H9 (cell line): ENCODE measurements at regions not wholly inside any gene's neighbourhood (a gene's known extent, or its start where the extent isn't known, plus 50 kb on each side); places are given as distances from the start of the nearest gene placed in this dataset.

Experiments
- DNase-seq: peaks from one replicate; pipeline ENCODE4 v3.0.0-alpha.2; 2017
- H2AFZ ChIP-seq: one replicate; pipeline ENCODE4 v1.6.1; 2013; ENCODE audit warnings: mild to moderate bottlenecking, low read length, control low read depth, moderate library complexity
- H2AK5ac ChIP-seq: 2 replicates; pipeline ENCODE4 v1.6.1; 2013; ENCODE audit warnings: low read length, control low read depth, mixed read lengths; ENCODE audit not compliant: insufficient read length
- H2BK120ac ChIP-seq: one replicate; pipeline ENCODE4 v1.6.1; 2013; ENCODE audit warnings: low read depth, mild to moderate bottlenecking, low read length, control low read depth, inconsistent platforms; ENCODE audit not compliant: poor library complexity, severe bottlenecking
- H2BK12ac ChIP-seq: 2 replicates; pipeline ENCODE4 v1.6.1; 2013; ENCODE audit warnings: low read length, control low read depth, mixed read lengths, low read depth; ENCODE audit not compliant: insufficient read length
- H2BK15ac ChIP-seq: 2 replicates; pipeline ENCODE4 v1.6.1; 2013; ENCODE audit warnings: low read depth, low read length, control low read depth
- H2BK20ac ChIP-seq: one replicate; pipeline ENCODE4 v1.6.1; 2013; ENCODE audit warnings: low read depth, mild to moderate bottlenecking, low read length, control low read depth, inconsistent platforms; ENCODE audit not compliant: poor library complexity, severe bottlenecking
- H2BK5ac ChIP-seq: 2 replicates; pipeline ENCODE4 v1.6.1; 2013; ENCODE audit warnings: low read length, control low read depth, mixed read lengths; ENCODE audit not compliant: insufficient read length
- H3K14ac ChIP-seq: 2 replicates; pipeline ENCODE4 v1.6.1; 2013; ENCODE audit warnings: low read length, control low read depth; ENCODE audit not compliant: insufficient read depth
- H3K18ac ChIP-seq: 2 replicates; pipeline ENCODE4 v1.6.1; 2013; ENCODE audit warnings: low read depth, mild to moderate bottlenecking, mixed read lengths, low read length, control low read depth; ENCODE audit not compliant: insufficient read length
- H3K23ac ChIP-seq: 2 replicates; pipeline ENCODE4 v1.6.1; 2013; ENCODE audit warnings: low read length, control low read depth, mixed read lengths, low read depth; ENCODE audit not compliant: insufficient read length
- H3K23me2 ChIP-seq: 2 replicates; pipeline ENCODE4 v1.6.1; 2013; ENCODE audit warnings: low read depth, mild to moderate bottlenecking, mixed read lengths, low read length, control low read depth; ENCODE audit not compliant: insufficient read length, poor library complexity, severe bottlenecking
- H3K27ac ChIP-seq: 2 replicates; pipeline ENCODE4 v1.5.1; 2013; ENCODE audit warnings: low read length, control low read depth, mixed read lengths, low read depth; ENCODE audit not compliant: insufficient read length
- H3K27me3 ChIP-seq: 2 replicates; pipeline ENCODE4 v1.6.1; 2013; ENCODE audit warnings: low read length, control low read depth, inconsistent platforms; ENCODE audit not compliant: insufficient read depth
- H3K4ac ChIP-seq: 2 replicates; pipeline ENCODE4 v1.6.1; 2013; ENCODE audit warnings: low read depth, mild to moderate bottlenecking, control low read depth, inconsistent platforms, low read length, moderate library complexity
- H3K4me1 ChIP-seq: 2 replicates; pipeline ENCODE4 v1.6.1; 2013; ENCODE audit warnings: low read length, control low read depth, inconsistent platforms; ENCODE audit not compliant: insufficient read depth
- H3K4me2 ChIP-seq: 2 replicates; pipeline ENCODE4 v1.6.1; 2013; ENCODE audit warnings: low read length, control low read depth, mixed read lengths; ENCODE audit not compliant: insufficient read length, insufficient read depth
- H3K56ac ChIP-seq: 2 replicates; pipeline ENCODE4 v1.6.1; 2013; ENCODE audit warnings: low read depth, mild to moderate bottlenecking, mixed read lengths, low read length, control low read depth; ENCODE audit not compliant: insufficient read length
- H3K79me1 ChIP-seq: 2 replicates; pipeline ENCODE4 v1.6.1; 2013; ENCODE audit warnings: low read depth, mild to moderate bottlenecking, moderate library complexity, low read length, control low read depth, inconsistent platforms; ENCODE audit not compliant: insufficient read depth, poor library complexity, severe bottlenecking
- H3K79me2 ChIP-seq: 2 replicates; pipeline ENCODE4 v1.6.1; 2013; ENCODE audit warnings: low read length, control low read depth, inconsistent platforms; ENCODE audit not compliant: insufficient read depth
- H3K9ac ChIP-seq: 2 replicates; pipeline ENCODE4 v1.6.1; 2013; ENCODE audit warnings: low read length, control low read depth, mixed read lengths; ENCODE audit not compliant: insufficient read length; ENCODE audit errors: extremely low read depth
- H3K9me3 ChIP-seq: one replicate; pipeline ENCODE4 v1.6.1; 2013; ENCODE audit warnings: low read depth, low read length, inconsistent platforms; ENCODE audit not compliant: control insufficient read depth
- H3T11ph ChIP-seq: one replicate; pipeline ENCODE4 v1.6.1; 2013; ENCODE audit warnings: mild to moderate bottlenecking, low read length, control low read depth, inconsistent platforms
- H4K20me1 ChIP-seq: one replicate; pipeline ENCODE4 v1.6.1; 2013; ENCODE audit not compliant: control insufficient read depth, insufficient read length, insufficient read depth
- H4K5ac ChIP-seq: 2 replicates; pipeline ENCODE4 v1.6.1; 2013; ENCODE audit warnings: low read depth, mild to moderate bottlenecking, mixed read lengths, low read length, control low read depth; ENCODE audit not compliant: insufficient read length
- H4K8ac ChIP-seq: replicated peaks from 2 replicates; pipeline ENCODE4 v1.6.1; 2013; ENCODE audit warnings: low read length, control low read depth, mixed read lengths, low read depth; ENCODE audit not compliant: insufficient read length
- H4K91ac ChIP-seq: 2 replicates; pipeline ENCODE4 v1.6.1; 2013; ENCODE audit warnings: low read depth, mild to moderate bottlenecking, moderate library complexity, mixed read lengths, low read length, control low read depth; ENCODE audit not compliant: insufficient read length
- H3K27ac Mint-ChIP-seq, 3 experiments: 2 replicates in 2 of 3; 3 replicates in 1 of 3; pipeline ENCODE4 v1.8.0; 2020 to 2021; ENCODE audit warnings: mixed read lengths in 3 of 3, mild to moderate bottlenecking in 1 of 3, moderate library complexity in 1 of 3
- H3K27me3 Mint-ChIP-seq: 2 replicates; pipeline ENCODE4 v1.8.0; 2021; ENCODE audit warnings: low read depth, mild to moderate bottlenecking, moderate library complexity, mixed read lengths
- H3K36me3 Mint-ChIP-seq, 3 experiments: 2 replicates in 2 of 3; 3 replicates in 1 of 3; pipeline ENCODE4 v1.8.0; 2020 to 2021; ENCODE audit warnings: low read depth in 3 of 3, mixed read lengths in 3 of 3; ENCODE audit not compliant: insufficient read depth in 1 of 3
- H3K4me1 Mint-ChIP-seq, 2 experiments: 2 replicates each; pipeline ENCODE4 v1.8.0; 2020; ENCODE audit warnings: mixed read lengths in 2 of 2
- H3K4me3 Mint-ChIP-seq, 2 experiments: 2 replicates in 1 of 2; 3 replicates in 1 of 2; pipeline ENCODE4 v1.8.0; 2020 to 2021; ENCODE audit warnings: mild to moderate bottlenecking in 2 of 2, mixed read lengths in 2 of 2, moderate library complexity in 1 of 2
- H3K9me3 Mint-ChIP-seq, 2 experiments: 2 replicates in 1 of 2; 3 replicates in 1 of 2; pipeline ENCODE4 v1.8.0; 2020; ENCODE audit warnings: mild to moderate bottlenecking in 2 of 2, mixed read lengths in 2 of 2, moderate library complexity in 1 of 2
- CTCF ChIP-seq: fragments of 200-600 bp; sonication (generic); conservative IDR thresholded peaks from 3 replicates; pipeline ENCODE4 v1.8.0; 2021; ENCODE audit warnings: antibody characterized with exemption, mild to moderate bottlenecking
- WGBS: extraction: QIAGEN DNeasy Blood & Tissue Kit; methylation state at CpG from one replicate; pipeline ENCODE4 v1.1.7; 2013; ENCODE audit warnings: missing lambda C conversion rate, low lambda C conversion rate, mixed read lengths; ENCODE audit not compliant: insufficient read length; ENCODE audit errors: extremely low coverage; 5-methylcytosine and 5-hydroxymethylcytosine counted together

GRCh38 chr17:69945698-69946185 lies 129.3 kb upstream of the KCNJ16 start:
- no peak overlapping the region for H3K4me3 Mint-ChIP-seq
- H3K23ac ChIP-seq: no peak overlapping the region

More at GRCh38 chr17:69945698-69946185, 129.3 kb upstream of the KCNJ16 start:
- no peaks in the 10 kb centered on the region for H3K23me2 ChIP-seq
- no peak overlapping the region for H3T11ph ChIP-seq
- H2BK5ac ChIP-seq: no peak overlapping the region
- no peak overlapping the region for H2AFZ ChIP-seq
- WGBS: no CpG with 5 or more reads among the region's 3 CpGs
- H3K4me1 ChIP-seq: no peaks in the 10 kb centered on the region
- no peak overlapping the region for H3K9ac ChIP-seq
- no peak overlapping the region for H2BK120ac ChIP-seq
- H3K14ac ChIP-seq: no peak overlapping the region
- no peak overlapping the region for H4K5ac ChIP-seq
- H3K4ac ChIP-seq: no peak overlapping the region
- H2BK12ac ChIP-seq: no peak overlapping the region
- no peaks in the 10 kb centered on the region for H3K36me3 Mint-ChIP-seq
- no peak overlapping the region; a peak in 1 of 7 replicates for H3K27ac Mint-ChIP-seq
- no peak overlapping the region for H4K8ac ChIP-seq
- H3K27ac ChIP-seq: no peak overlapping the region
- H4K20me1 ChIP-seq: no peaks in the 10 kb centered on the region
- no peak overlapping the region for H2BK15ac ChIP-seq
- H3K4me1 Mint-ChIP-seq: no peaks in the 10 kb centered on the region
- no peaks in the 10 kb centered on the region for H3K9me3 ChIP-seq
- H3K79me2 ChIP-seq: no peaks in the 10 kb centered on the region
- no peak overlapping the region for H3K4me2 ChIP-seq
- H3K56ac ChIP-seq: no peak overlapping the region
- H3K27me3 ChIP-seq: no peaks in the 10 kb centered on the region
- no peaks in the 10 kb centered on the region for H3K27me3 Mint-ChIP-seq
- no peak for TF ChIP-seq CTCF
- no peak overlapping the region for H4K91ac ChIP-seq
- no peaks in the 10 kb centered on the region for H3K79me1 ChIP-seq
- H2BK20ac ChIP-seq: no peak overlapping the region
- no peak overlapping the region for H2AK5ac ChIP-seq
- DNase-seq: no peak
- H3K18ac ChIP-seq: no peak overlapping the region
- no peaks in the 10 kb centered on the region for H3K9me3 Mint-ChIP-seq
